ENCODE measurements at regions not wholly inside any gene's neighbourhood (a gene's known extent, or its start where the extent isn't known, plus 50 kb on each side); places are given as distances from the start of the nearest gene placed in this dataset.

GRCh38 chr10:121308020-121308419 lies 290.2 kb downstream of the FGFR2 start:
- no peak overlapping the region for H3K4me3 Mint-ChIP-seq
- ChIA-PET POLR2A (no interaction called here), CTCF (no interaction called here)
- no peaks in the 10 kb centered on the region for H3K4me1 ChIP-seq (ENCODE audit: control insufficient read depth in 1 of 2, extremely low read depth in 1 of 2, insufficient read depth in 2 of 2, low read length in 2 of 2)
- no peak overlapping the region for H3K4me3 ChIP-seq (ENCODE audit: control insufficient read depth in 1 of 2, extremely low read depth in 1 of 2, low read length in 1 of 2)
- H3K9me3 ChIP-seq: no peaks in the 10 kb centered on the region
- DNase-seq (no peak), ATAC-seq (replicated peaks in 1 of 4) (no peak)
- no peaks in the 10 kb centered on the region for H3K36me3 ChIP-seq (ENCODE audit: control insufficient read depth in 2 of 2, extremely low read depth in 1 of 2, insufficient read depth in 1 of 2, low read length in 1 of 2)
- H3K36me3 Mint-ChIP-seq: no peaks in the 10 kb centered on the region
- H3K27me3 ChIP-seq (replicated peaks in 1 of 2; ENCODE audit: control insufficient read depth in 2 of 2, extremely low read depth in 1 of 2, insufficient read depth in 2 of 2, low read length in 1 of 2): no peaks in the 10 kb centered on the region
- no peaks in the 10 kb centered on the region for H3K4me1 Mint-ChIP-seq
- H3K27ac ChIP-seq (ENCODE audit: low read length): no peak overlapping the region
- no peak overlapping the region for H3K27ac Mint-ChIP-seq
- no peaks in the 10 kb centered on the region for H3K27me3 Mint-ChIP-seq
- no CpG with 5 or more reads among the region's 1 CpG for WGBS (ENCODE audit: insufficient coverage)
- H3K9me3 Mint-ChIP-seq: peaks cover 0 to 6% (median 0%) of the 10 kb centered on the region in 3 donors

- Mint-ChIP-seq H3K4me3 (no peak overlapping the region), H3K27ac (no peak overlapping the region), H3K4me1 (no peaks in the 10 kb centered on the region), H3K27me3 (no peaks in the 10 kb centered on the region), H3K9me3 (peaks cover 0 to 6% (median 0%) of the 10 kb centered on the region in 3 donors), H3K36me3 (no peaks in the 10 kb centered on the region)
- H3K9me3 ChIP-seq: no peaks in the 10 kb centered on the region
- ChIA-PET POLR2A (no interaction called here), CTCF (no interaction called here)
- H3K27me3 ChIP-seq (replicated peaks in 1 of 2; ENCODE audit: control insufficient read depth in 2 of 2, extremely low read depth in 1 of 2, insufficient read depth in 2 of 2, low read length in 1 of 2): no peaks in the 10 kb centered on the region
- no peak for DNase-seq
- 89% methylated on average over 1 of the region's 3 CpGs for WGBS (ENCODE audit: insufficient coverage)
- no peak for ATAC-seq (replicated peaks in 1 of 4)
- no peak overlapping the region for H3K4me3 ChIP-seq (ENCODE audit: control insufficient read depth in 1 of 2, extremely low read depth in 1 of 2, low read length in 1 of 2)
- H3K4me1 ChIP-seq (ENCODE audit: control insufficient read depth in 1 of 2, extremely low read depth in 1 of 2, insufficient read depth in 2 of 2, low read length in 2 of 2): no peaks in the 10 kb centered on the region
- H3K27ac ChIP-seq (ENCODE audit: low read length): no peak overlapping the region
- no peaks in the 10 kb centered on the region for H3K36me3 ChIP-seq (ENCODE audit: control insufficient read depth in 2 of 2, extremely low read depth in 1 of 2, insufficient read depth in 1 of 2, low read length in 1 of 2)
Measured at GRCh38 chr10:121309164-121309563, 289.1 kb downstream of the FGFR2 start.

DNA sequence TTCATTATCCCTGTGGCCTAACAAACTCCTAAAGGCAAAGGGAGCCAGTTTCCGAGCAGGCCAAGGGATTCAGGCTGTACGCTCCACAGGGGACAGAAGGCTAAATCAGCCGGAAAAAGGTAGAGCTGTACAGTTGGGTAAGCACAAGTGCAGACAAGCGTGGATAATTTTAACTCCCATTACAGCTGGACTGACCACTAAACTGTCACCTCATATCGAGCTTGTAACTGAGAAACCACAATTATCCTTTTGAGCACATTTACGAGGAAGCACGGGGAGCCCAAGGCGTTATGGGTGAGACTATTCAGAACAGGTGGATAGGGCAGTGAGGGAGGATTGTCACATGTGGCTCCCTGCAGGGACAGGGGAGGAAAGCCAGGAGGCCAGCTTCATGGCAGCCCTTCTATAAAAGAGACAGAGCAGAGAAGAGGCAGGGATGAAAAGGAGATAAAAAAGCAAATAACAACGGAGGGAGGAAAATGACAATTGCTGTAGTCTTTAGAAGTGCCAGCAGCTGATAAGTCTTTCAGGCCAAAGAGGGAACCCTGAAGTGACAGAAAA lies 288.0 kb downstream of the FGFR2 start:
- Histone ChIP-seq H3K9me3 (no peaks in the 10 kb centered on the region), H3K27ac (ENCODE audit: low read length) (no peak overlapping the region), H3K36me3 (ENCODE audit: control insufficient read depth in 2 of 2, extremely low read depth in 1 of 2, insufficient read depth in 1 of 2, low read length in 1 of 2) (no peaks in the 10 kb centered on the region), H3K27me3 (replicated peaks in 1 of 2; ENCODE audit: control insufficient read depth in 2 of 2, extremely low read depth in 1 of 2, insufficient read depth in 2 of 2, low read length in 1 of 2) (no peaks in the 10 kb centered on the region), H3K4me3 (ENCODE audit: control insufficient read depth in 1 of 2, extremely low read depth in 1 of 2, low read length in 1 of 2) (no peak overlapping the region), H3K4me1 (ENCODE audit: control insufficient read depth in 1 of 2, extremely low read depth in 1 of 2, insufficient read depth in 2 of 2, low read length in 2 of 2) (no peaks in the 10 kb centered on the region)
- ChIA-PET CTCF (no interaction called here), POLR2A (no interaction called here)
- Mint-ChIP-seq H3K36me3 (no peaks in the 10 kb centered on the region), H3K27ac (no peak overlapping the region), H3K9me3 (peaks cover 0 to 6% (median 0%) of the 10 kb centered on the region in 3 donors), H3K4me3 (no peak overlapping the region), H3K27me3 (no peaks in the 10 kb centered on the region), H3K4me1 (no peaks in the 10 kb centered on the region)
- 41% methylated on average over 5 of the region's 9 CpGs for WGBS (ENCODE audit: insufficient coverage)
- no peak for DNase-seq
- no peak for ATAC-seq (replicated peaks in 1 of 4)

GRCh38 chr10:121311812-121312443 lies 286.3 kb downstream of the FGFR2 start:
- POLR2A ChIA-PET: no interaction called here
- Histone ChIP-seq H3K27me3 (replicated peaks in 1 of 2; ENCODE audit: control insufficient read depth in 2 of 2, extremely low read depth in 1 of 2, insufficient read depth in 2 of 2, low read length in 1 of 2) (no peaks in the 10 kb centered on the region), H3K4me3 (ENCODE audit: control insufficient read depth in 1 of 2, extremely low read depth in 1 of 2, low read length in 1 of 2) (no peak overlapping the region), H3K9me3 (no peaks in the 10 kb centered on the region), H3K36me3 (ENCODE audit: control insufficient read depth in 2 of 2, extremely low read depth in 1 of 2, insufficient read depth in 1 of 2, low read length in 1 of 2) (no peaks in the 10 kb centered on the region), H3K4me1 (ENCODE audit: control insufficient read depth in 1 of 2, extremely low read depth in 1 of 2, insufficient read depth in 2 of 2, low read length in 2 of 2) (no peaks in the 10 kb centered on the region), H3K27ac (ENCODE audit: low read length) (no peak overlapping the region)
- H3K27me3 Mint-ChIP-seq: no peaks in the 10 kb centered on the region
- no peaks in the 10 kb centered on the region for H3K36me3 Mint-ChIP-seq
- H3K4me3 Mint-ChIP-seq: no peak overlapping the region
- ATAC-seq (replicated peaks in 1 of 4) (no peak), DNase-seq (no peak)
- H3K4me1 Mint-ChIP-seq: no peaks in the 10 kb centered on the region
- 80% methylated on average over 3 of the region's 7 CpGs for WGBS (ENCODE audit: insufficient coverage)
- no peak overlapping the region for H3K27ac Mint-ChIP-seq
- H3K9me3 Mint-ChIP-seq: peaks cover 0 to 5% (median 3%) of the 10 kb centered on the region in 3 donors
- CTCF ChIA-PET: no interaction called here

GRCh38 chr10:121312587-121312986 lies 285.7 kb downstream of the FGFR2 start:
- ATAC-seq (replicated peaks in 1 of 4) (no peak), DNase-seq (no peak)
- H3K9me3 Mint-ChIP-seq: peaks cover 0 to 3% (median 0%) of the 10 kb centered on the region in 3 donors
- ChIA-PET CTCF (no interaction called here), POLR2A (no interaction called here)
- Histone ChIP-seq H3K4me1 (ENCODE audit: control insufficient read depth in 1 of 2, extremely low read depth in 1 of 2, insufficient read depth in 2 of 2, low read length in 2 of 2) (no peaks in the 10 kb centered on the region), H3K4me3 (ENCODE audit: control insufficient read depth in 1 of 2, extremely low read depth in 1 of 2, low read length in 1 of 2) (no peak overlapping the region), H3K9me3 (no peaks in the 10 kb centered on the region), H3K27me3 (replicated peaks in 1 of 2; ENCODE audit: control insufficient read depth in 2 of 2, extremely low read depth in 1 of 2, insufficient read depth in 2 of 2, low read length in 1 of 2) (no peaks in the 10 kb centered on the region), H3K27ac (ENCODE audit: low read length) (no peak overlapping the region), H3K36me3 (ENCODE audit: control insufficient read depth in 2 of 2, extremely low read depth in 1 of 2, insufficient read depth in 1 of 2, low read length in 1 of 2) (no peaks in the 10 kb centered on the region)
- H3K27ac Mint-ChIP-seq: no peak overlapping the region
- no peaks in the 10 kb centered on the region for H3K4me1 Mint-ChIP-seq
- WGBS (ENCODE audit: insufficient coverage): no CpG with 5 or more reads among the region's 5 CpGs
- H3K4me3 Mint-ChIP-seq: no peak overlapping the region
- no peaks in the 10 kb centered on the region for H3K36me3 Mint-ChIP-seq
- no peaks in the 10 kb centered on the region for H3K27me3 Mint-ChIP-seq

DNA sequence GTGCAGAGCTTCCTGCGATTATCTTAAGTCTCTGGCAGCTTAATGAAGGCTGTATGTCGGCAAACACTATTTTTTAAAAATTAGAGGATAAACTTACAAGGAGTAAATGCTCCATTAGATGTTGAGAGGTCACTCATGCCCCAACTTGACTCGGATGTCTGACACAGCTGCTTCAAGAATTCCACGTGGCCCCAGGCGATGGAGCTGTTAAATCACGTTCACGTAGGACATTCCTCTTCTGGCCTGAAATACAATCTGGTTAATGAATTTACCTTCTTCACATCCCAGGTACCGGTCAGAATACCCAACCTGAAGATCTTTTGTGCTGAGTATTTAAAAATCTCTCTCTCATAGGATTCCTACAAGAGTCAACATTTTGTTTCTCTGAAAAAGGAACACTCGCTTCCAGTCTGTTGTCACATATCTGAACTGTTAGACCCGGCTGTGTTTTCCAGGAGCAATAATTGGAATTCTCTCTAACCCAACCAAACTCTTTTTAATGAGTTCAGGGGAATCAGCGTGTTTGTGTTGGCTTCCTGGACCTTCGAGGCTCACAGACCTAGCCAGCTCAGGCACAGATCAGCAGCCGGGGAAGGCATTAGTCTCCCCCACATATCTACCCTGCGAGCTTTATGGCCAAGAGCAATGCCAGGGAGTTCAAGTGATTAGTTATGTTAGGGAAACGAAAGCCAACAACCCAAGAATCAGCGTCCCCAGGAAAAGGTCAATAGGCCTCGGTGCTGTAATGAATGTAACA lies 284.9 kb downstream of the FGFR2 start:
- ATAC-seq (replicated peaks in 1 of 4): no peak

More for the DNA sequence above, 284.9 kb downstream of the FGFR2 start:
- no peaks in the 10 kb centered on the region for H3K9me3 ChIP-seq
- Mint-ChIP-seq H3K27me3 (no peaks in the 10 kb centered on the region), H3K36me3 (no peaks in the 10 kb centered on the region), H3K27ac (no peak overlapping the region), H3K4me1 (no peaks in the 10 kb centered on the region), H3K9me3 (peaks cover 0 to 5% (median 3%) of the 10 kb centered on the region in 3 donors), H3K4me3 (no peak overlapping the region)
- no peak overlapping the region for H3K4me3 ChIP-seq (ENCODE audit: control insufficient read depth in 1 of 2, extremely low read depth in 1 of 2, low read length in 1 of 2)
- no peaks in the 10 kb centered on the region for H3K36me3 ChIP-seq (ENCODE audit: control insufficient read depth in 2 of 2, extremely low read depth in 1 of 2, insufficient read depth in 1 of 2, low read length in 1 of 2)
- 77% methylated on average over 8 of the region's 17 CpGs for WGBS (ENCODE audit: insufficient coverage)
- DNase-seq: no peak
- H3K27ac ChIP-seq (ENCODE audit: low read length): no peak overlapping the region
- H3K27me3 ChIP-seq (replicated peaks in 1 of 2; ENCODE audit: control insufficient read depth in 2 of 2, extremely low read depth in 1 of 2, insufficient read depth in 2 of 2, low read length in 1 of 2): no peaks in the 10 kb centered on the region
- ChIA-PET CTCF (no interaction called here), POLR2A (no interaction called here)
- no peaks in the 10 kb centered on the region for H3K4me1 ChIP-seq (ENCODE audit: control insufficient read depth in 1 of 2, extremely low read depth in 1 of 2, insufficient read depth in 2 of 2, low read length in 2 of 2)
